Neural progenitor cell (in vitro differentiated cells): ENCODE measurements at regions not wholly inside any gene's neighbourhood (a gene's known extent, or its start where the extent isn't known, plus 50 kb on each side); places are given as distances from the start of the nearest gene placed in this dataset.

Experiments used
- DNase-seq: peaks from one replicate; pipeline ENCODE4 v3.0.0-alpha.2; 2016; ENCODE audit warnings: low spot score
- H2AFZ ChIP-seq: fragments of 200-600 bp; sonication (generic); replicated peaks from 2 replicates; pipeline ENCODE4 v1.6.1; 2016; ENCODE audit warnings: antibody characterized with exemption
- H3F3A ChIP-seq: fragments of 200-600 bp; sonication (generic); 2 replicates; pipeline ENCODE4 v1.6.1; 2016; ENCODE audit warnings: antibody characterized with exemption, low read depth
- H3K27ac ChIP-seq: fragments of 200-600 bp; sonication (generic); 2 replicates; pipeline ENCODE4 v1.5.1; 2016; ENCODE audit warnings: mild to moderate bottlenecking
- H3K27me3 ChIP-seq: fragments of 200-600 bp; sonication (generic); 2 replicates; pipeline ENCODE4 v1.6.1; 2016; ENCODE audit warnings: mild to moderate bottlenecking, moderate library complexity
- H3K36me3 ChIP-seq: fragments of 200-600 bp; sonication (generic); 2 replicates; pipeline ENCODE4 v1.5.1; 2016
- H3K4me1 ChIP-seq: fragments of 200-600 bp; sonication (generic); 2 replicates; pipeline ENCODE4 v1.6.1; 2016; ENCODE audit warnings: mixed run types
- H3K4me2 ChIP-seq: fragments of 200-600 bp; sonication (generic); 2 replicates; pipeline ENCODE4 v1.6.1; 2016
- H3K4me3 ChIP-seq: fragments of 200-600 bp; sonication (generic); 2 replicates; pipeline ENCODE4 v1.5.1; 2016
- H3K79me2 ChIP-seq: fragments of 200-600 bp; sonication (generic); 2 replicates; pipeline ENCODE4 v1.6.1; 2016; ENCODE audit warnings: low read depth
- H3K9ac ChIP-seq: fragments of 200-600 bp; sonication (generic); 2 replicates; pipeline ENCODE4 v1.6.1; 2016
- H3K9me3 ChIP-seq: fragments of 200-600 bp; sonication (generic); 2 replicates; pipeline ENCODE4 v1.5.1; 2016; ENCODE audit warnings: low read depth
- H4K20me1 ChIP-seq: fragments of 200-600 bp; sonication (generic); 2 replicates; pipeline ENCODE4 v1.6.1; 2016; ENCODE audit warnings: low read depth
- H3K27ac Mint-ChIP-seq: 3 replicates; pipeline ENCODE4 v1.8.0; 2021; ENCODE audit warnings: mixed read lengths
- H3K27me3 Mint-ChIP-seq: 2 replicates; pipeline ENCODE4 v1.8.0; 2022; ENCODE audit warnings: low read depth, mild to moderate bottlenecking, inconsistent platforms, moderate library complexity, mixed read lengths; ENCODE audit not compliant: insufficient read depth
- H3K36me3 Mint-ChIP-seq: 3 replicates; pipeline ENCODE4 v1.8.0; 2021; ENCODE audit warnings: mixed read lengths
- H3K4me1 Mint-ChIP-seq: 3 replicates; pipeline ENCODE4 v1.8.0; 2021; ENCODE audit warnings: mixed read lengths
- H3K4me3 Mint-ChIP-seq: 3 replicates; pipeline ENCODE4 v1.8.0; 2021; ENCODE audit warnings: mild to moderate bottlenecking, moderate library complexity, mixed read lengths
- H3K9me3 Mint-ChIP-seq: 3 replicates; pipeline ENCODE4 v1.8.0; 2020; ENCODE audit warnings: mixed read lengths
- EZH2 ChIP-seq: fragments of 200-600 bp; sonication (generic); IDR thresholded peaks from 2 replicates; pipeline ENCODE4 v1.6.1; 2017; ENCODE audit warnings: antibody characterized with exemption, mild to moderate bottlenecking, moderate library complexity
- EZH2phosphoT487 ChIP-seq: fragments of 200-600 bp; sonication (generic); IDR thresholded peaks from 2 replicates; pipeline ENCODE4 v1.6.1; 2017; ENCODE audit warnings: antibody characterized with exemption
- TF ChIP-seq, protein P1 (sequence below): fragments of 200-600 bp; sonication (generic); IDR thresholded peaks from 2 replicates; pipeline ENCODE4 v1.5.1; 2017; ENCODE audit warnings: antibody characterized with exemption, mild to moderate bottlenecking

DNA sequence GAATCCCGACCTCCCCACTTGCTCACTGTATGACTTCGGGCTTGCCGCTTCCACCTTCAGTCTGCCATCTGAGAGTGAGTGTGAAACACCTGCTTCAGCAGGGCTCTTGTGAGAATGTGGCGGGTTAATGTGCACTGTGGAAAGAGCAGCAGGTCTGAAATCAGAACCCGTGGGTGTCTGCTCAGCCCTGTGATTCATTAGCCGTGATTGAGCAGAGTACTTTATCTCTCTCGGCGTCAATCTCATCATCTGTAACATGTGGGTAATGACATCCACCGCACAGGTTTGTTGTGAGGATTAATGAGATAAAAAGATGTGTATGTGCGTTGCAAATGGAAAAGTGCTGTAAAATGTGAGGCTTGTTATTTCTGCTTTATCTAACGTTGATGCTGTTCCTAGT, 128.6 kb downstream of the LRATD1 start:
- no peaks in the 10 kb centered on the region for H3K9me3 Mint-ChIP-seq
- H3K4me3 ChIP-seq = no peak overlapping the region
- no peak overlapping the region for H3K27ac Mint-ChIP-seq
- H3K36me3 ChIP-seq = no peaks in the 10 kb centered on the region
- no peaks in the 10 kb centered on the region for H4K20me1 ChIP-seq
- H3K27me3 Mint-ChIP-seq = peaks cover 6% of the 10 kb centered on the region
- H3K4me1 ChIP-seq = no peaks in the 10 kb centered on the region
- H3F3A ChIP-seq = no peaks in the 10 kb centered on the region
- H3K36me3 Mint-ChIP-seq = no peaks in the 10 kb centered on the region
- no peak overlapping the region for H3K27ac ChIP-seq
- no peaks in the 10 kb centered on the region for H3K79me2 ChIP-seq
- no peaks in the 10 kb centered on the region for H3K9me3 ChIP-seq
- TF ChIP-seq EZH2 (no peak), EZH2phosphoT487 (no peak)
- TF ChIP-seq, protein P1, sequence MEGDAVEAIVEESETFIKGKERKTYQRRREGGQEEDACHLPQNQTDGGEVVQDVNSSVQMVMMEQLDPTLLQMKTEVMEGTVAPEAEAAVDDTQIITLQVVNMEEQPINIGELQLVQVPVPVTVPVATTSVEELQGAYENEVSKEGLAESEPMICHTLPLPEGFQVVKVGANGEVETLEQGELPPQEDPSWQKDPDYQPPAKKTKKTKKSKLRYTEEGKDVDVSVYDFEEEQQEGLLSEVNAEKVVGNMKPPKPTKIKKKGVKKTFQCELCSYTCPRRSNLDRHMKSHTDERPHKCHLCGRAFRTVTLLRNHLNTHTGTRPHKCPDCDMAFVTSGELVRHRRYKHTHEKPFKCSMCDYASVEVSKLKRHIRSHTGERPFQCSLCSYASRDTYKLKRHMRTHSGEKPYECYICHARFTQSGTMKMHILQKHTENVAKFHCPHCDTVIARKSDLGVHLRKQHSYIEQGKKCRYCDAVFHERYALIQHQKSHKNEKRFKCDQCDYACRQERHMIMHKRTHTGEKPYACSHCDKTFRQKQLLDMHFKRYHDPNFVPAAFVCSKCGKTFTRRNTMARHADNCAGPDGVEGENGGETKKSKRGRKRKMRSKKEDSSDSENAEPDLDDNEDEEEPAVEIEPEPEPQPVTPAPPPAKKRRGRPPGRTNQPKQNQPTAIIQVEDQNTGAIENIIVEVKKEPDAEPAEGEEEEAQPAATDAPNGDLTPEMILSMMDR = no peak
- no peak overlapping the region for H2AFZ ChIP-seq
- no peak overlapping the region for H3K4me2 ChIP-seq
- peaks cover 2% of the 10 kb centered on the region for H3K4me1 Mint-ChIP-seq
- no peaks in the 10 kb centered on the region for H3K27me3 ChIP-seq
- no peak overlapping the region for H3K4me3 Mint-ChIP-seq
- no peak overlapping the region for H3K9ac ChIP-seq
- DNase-seq = no peak

DNA sequence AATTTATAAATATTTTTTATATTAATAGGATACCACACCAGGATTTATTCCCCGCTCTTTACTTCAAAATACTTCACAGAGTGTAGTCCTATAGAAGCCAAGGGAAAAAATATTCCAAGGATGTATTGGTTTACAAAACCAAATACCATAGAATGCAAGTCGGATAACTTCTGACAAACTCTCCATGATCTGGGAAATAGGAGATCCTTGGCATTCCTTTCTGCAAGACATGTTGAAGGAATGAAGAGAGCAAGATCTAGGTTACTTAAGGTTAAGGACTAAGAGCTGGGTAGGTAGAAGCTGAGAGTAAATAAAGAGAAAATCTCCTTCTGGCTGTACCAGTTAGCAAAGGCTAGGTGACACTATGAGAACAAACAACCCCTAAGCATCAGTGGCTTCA, 141.2 kb downstream of the LRATD1 start:
- TF ChIP-seq EZH2 (no peak), EZH2phosphoT487 (no peak)
- TF ChIP-seq, protein P1 = no peak
- H3K27ac Mint-ChIP-seq = no peak overlapping the region
- Histone ChIP-seq H3F3A (no peaks in the 10 kb centered on the region), H3K27me3 (no peaks in the 10 kb centered on the region), H3K9me3 (no peaks in the 10 kb centered on the region), H3K4me2 (no peak overlapping the region), H3K9ac (no peak overlapping the region), H3K79me2 (no peaks in the 10 kb centered on the region), H3K36me3 (no peaks in the 10 kb centered on the region), H3K4me3 (no peak overlapping the region), H4K20me1 (no peaks in the 10 kb centered on the region), H2AFZ (no peak overlapping the region), H3K27ac (no peak overlapping the region), H3K4me1 (no peaks in the 10 kb centered on the region)
- no peak for DNase-seq
- H3K36me3 Mint-ChIP-seq = no peaks in the 10 kb centered on the region
- no peak overlapping the region for H3K4me3 Mint-ChIP-seq
- no peaks in the 10 kb centered on the region for H3K9me3 Mint-ChIP-seq
- H3K27me3 Mint-ChIP-seq = no peaks in the 10 kb centered on the region
- H3K4me1 Mint-ChIP-seq = peaks cover 7% of the 10 kb centered on the region

DNA sequence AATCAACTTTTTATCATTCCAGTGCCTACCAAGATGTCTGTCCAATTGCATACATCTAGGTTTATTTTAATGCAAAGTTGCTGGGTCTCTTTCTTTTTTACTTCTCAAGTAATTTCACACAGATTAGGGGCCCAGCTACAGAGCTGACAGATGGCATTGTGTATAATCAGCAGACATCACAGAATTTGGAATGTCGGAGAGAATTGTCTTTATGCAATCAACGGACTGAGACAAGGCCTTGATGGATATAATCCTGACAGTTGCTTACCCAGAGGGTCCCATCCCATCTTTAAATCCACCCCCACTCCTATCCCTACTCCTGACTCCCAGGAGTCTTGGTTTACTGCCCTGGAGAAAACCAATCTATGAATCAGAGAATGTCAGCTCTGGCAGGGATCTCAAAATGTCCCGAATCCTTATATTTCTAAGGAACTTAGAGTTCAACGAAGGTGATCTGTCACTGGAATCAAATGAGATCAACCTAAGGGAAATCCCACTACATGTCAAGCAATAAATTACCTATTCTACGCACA, 142.0 kb downstream of the LRATD1 start:
- Histone ChIP-seq H3K27me3 (no peaks in the 10 kb centered on the region), H3K4me1 (no peaks in the 10 kb centered on the region), H3K9ac (no peak overlapping the region), H3K4me3 (no peak overlapping the region), H3K9me3 (no peaks in the 10 kb centered on the region), H2AFZ (no peak overlapping the region), H3K79me2 (no peaks in the 10 kb centered on the region), H3K4me2 (no peak overlapping the region), H4K20me1 (no peaks in the 10 kb centered on the region), H3F3A (no peaks in the 10 kb centered on the region), H3K27ac (no peak overlapping the region), H3K36me3 (no peaks in the 10 kb centered on the region)
- Mint-ChIP-seq H3K27me3 (no peaks in the 10 kb centered on the region), H3K36me3 (no peaks in the 10 kb centered on the region), H3K4me1 (peaks cover 14% of the 10 kb centered on the region), H3K27ac (no peak overlapping the region), H3K9me3 (no peaks in the 10 kb centered on the region), H3K4me3 (no peak overlapping the region)
- DNase-seq = no peak
- TF ChIP-seq, protein P1 = no peak
- TF ChIP-seq EZH2 (no peak), EZH2phosphoT487 (no peak)
